GM13976 (cell line): ENCODE measurements at regions not wholly inside any gene's neighbourhood (a gene's known extent, or its start where the extent isn't known, plus 50 kb on each side); places are given as distances from the start of the nearest gene placed in this dataset.

Experiments
- DNase-seq: peaks from one replicate; pipeline ENCODE4 v3.0.0; 2012; ENCODE audit warnings: low spot score
- CTCF ChIP-seq: IDR thresholded peaks from 2 replicates; pipeline ENCODE4 v1.5.1; 2012; ENCODE audit warnings: borderline replicate concordance, mild to moderate bottlenecking; ENCODE audit not compliant: insufficient read depth; ENCODE audit errors: extremely low read depth, missing control alignments, control extremely low read depth
- in situ Hi-C: fragments of 300-500 bp; cut with MboI; formaldehyde crosslinking; loops from one replicate; pipeline ENCODE4 v1.12.0; 2022; ENCODE audit warnings: low sequenced_read_pairs, mixed read lengths, inconsistent platforms; ENCODE audit not compliant: unreplicated experiment

GRCh38 chr20:22675341-22675740 is 91.0 kb upstream of the FOXA2 start:
- in situ Hi-C loops: loop anchor here (25.0 kb wide), 2 partner anchors 562 to 662 kb away; no protein-coding TSS in a partner anchor
- TF ChIP-seq CTCF: no peak
- DNase-seq: no peak

GRCh38 chr20:22678678-22679077 is 94.3 kb upstream of the FOXA2 start:
- DNase-seq: no peak
- TF ChIP-seq CTCF: no peak

GRCh38 chr20:22679197-22679596 is 94.8 kb upstream of the FOXA2 start:
- in situ Hi-C loops: loop anchor here (25.0 kb wide), 2 partner anchors 558 to 658 kb away; no protein-coding TSS in a partner anchor
- TF ChIP-seq CTCF: no peak
- no peak for DNase-seq

More at GRCh38 chr20:22678678-22679077, 94.3 kb upstream of the FOXA2 start:
- in situ Hi-C loops: loop anchor here (25.0 kb wide), 2 partner anchors 559 to 659 kb away; no protein-coding TSS in a partner anchor

- no peak for DNase-seq
- in situ Hi-C loops: loop anchor here (10.0 to 25.0 kb wide), 3 partner anchors 345 to 657 kb away; no protein-coding TSS in a partner anchor
- no peak for TF ChIP-seq CTCF
Observed at GRCh38 chr20:22680031-22680740, 95.8 kb upstream of the FOXA2 start.

- DNase-seq: no peak
- in situ Hi-C loops: loop anchor here (10.0 to 25.0 kb wide), 3 partner anchors 347 to 656 kb away; no protein-coding TSS in a partner anchor
- no peak for TF ChIP-seq CTCF
Observed at GRCh38 chr20:22681591-22682248, 97.3 kb upstream of the FOXA2 start.

- in situ Hi-C loops: loop anchor here (10.0 to 25.0 kb wide), 3 partner anchors 348 to 655 kb away; no protein-coding TSS in a partner anchor
- no peak for DNase-seq
- TF ChIP-seq CTCF: no peak
Observed at GRCh38 chr20:22682381-22682780, 98.0 kb upstream of the FOXA2 start.
